Keratinocyte (primary cell): ENCODE measurements at regions not wholly inside any gene's neighbourhood (a gene's known extent, or its start where the extent isn't known, plus 50 kb on each side); places are given as distances from the start of the nearest gene placed in this dataset.

ENCODE experiments used
- DNase-seq: peaks from one replicate; pipeline ENCODE4 v3.0.0-alpha.2; 2011; ENCODE audit warnings: low read depth, missing footprints, low spot score
- FAIRE-seq: peaks from 2 replicates; lab custom pipeline; 2011; peaks lifted over from hg19 to GRCh38; lab: Jason Lieb, UNC
- H2AFZ ChIP-seq: 2 replicates; pipeline ENCODE4 v1.6.0; 2012; ENCODE audit warnings: low read length, control low read depth, inconsistent platforms; ENCODE audit not compliant: control insufficient read depth
- H3K27ac ChIP-seq: 2 replicates; pipeline ENCODE4 v1.5.1; 2011; ENCODE audit warnings: low read length; ENCODE audit not compliant: control insufficient read depth, insufficient read depth
- H3K27me3 ChIP-seq: 3 replicates; pipeline ENCODE4 v1.6.0; 2011; ENCODE audit warnings: low read length; ENCODE audit not compliant: control insufficient read depth, insufficient read depth; ENCODE audit errors: extremely low read depth
- H3K36me3 ChIP-seq, 2 experiments: 2 replicates in 1 of 2; 3 replicates in 1 of 2; pipeline ENCODE4 v1.5.1; 2011; ENCODE audit warnings: low read length in 2 of 2, mild to moderate bottlenecking in 1 of 2; ENCODE audit not compliant: control insufficient read depth in 2 of 2, insufficient read depth in 2 of 2; ENCODE audit errors: extremely low read depth in 1 of 2
- H3K4me1 ChIP-seq: 3 replicates; pipeline ENCODE4 v1.5.1; 2011; ENCODE audit warnings: low read length; ENCODE audit not compliant: control insufficient read depth, insufficient read depth; ENCODE audit errors: extremely low read depth
- H3K4me2 ChIP-seq: 3 replicates; pipeline ENCODE4 v1.6.0; 2011; ENCODE audit warnings: low read depth, low read length; ENCODE audit not compliant: control insufficient read depth, insufficient read depth; ENCODE audit errors: extremely low read depth
- H3K4me3 ChIP-seq, 3 experiments: fragments of 200-600 bp in 1 of 3; sonication (generic) in 1 of 3; 2 replicates in 2 of 3; 3 replicates in 1 of 3; pipeline ENCODE4 v1.5.1; 2011 to 2016; ENCODE audit warnings: low read length in 3 of 3, mild to moderate bottlenecking in 3 of 3, control low read depth in 2 of 3, inconsistent platforms in 1 of 3, low read depth in 1 of 3, mixed read lengths in 1 of 3, mixed run types in 1 of 3, moderate library complexity in 1 of 3; ENCODE audit not compliant: control insufficient read depth in 2 of 3, insufficient read depth in 2 of 3; ENCODE audit errors: extremely low read depth in 1 of 3
- H3K79me2 ChIP-seq: 2 replicates; pipeline ENCODE4 v1.6.0; 2012; ENCODE audit warnings: low read length; ENCODE audit not compliant: control insufficient read depth, insufficient read depth
- H3K9ac ChIP-seq: 3 replicates; pipeline ENCODE4 v1.6.0; 2011; ENCODE audit warnings: low read length; ENCODE audit not compliant: control insufficient read depth, insufficient read depth; ENCODE audit errors: extremely low read depth
- H3K9me1 ChIP-seq: 3 replicates; pipeline ENCODE4 v1.6.0; 2011; ENCODE audit warnings: low read length; ENCODE audit not compliant: control insufficient read depth, insufficient read depth; ENCODE audit errors: extremely low read depth
- H3K9me3 ChIP-seq: 2 replicates; pipeline ENCODE4 v1.5.1; 2012; ENCODE audit warnings: low read depth, low read length; ENCODE audit not compliant: control insufficient read depth
- H4K20me1 ChIP-seq: 3 replicates; pipeline ENCODE4 v1.6.0; 2011; ENCODE audit warnings: low read length; ENCODE audit not compliant: control insufficient read depth, insufficient read depth; ENCODE audit errors: extremely low read depth
- CTCF ChIP-seq, 3 experiments: IDR thresholded peaks in 1 of 3; conservative IDR thresholded peaks in 1 of 3; optimal IDR thresholded peaks in 1 of 3; 2 replicates in 2 of 3; 3 replicates in 1 of 3; pipeline versions ENCODE3 to v1.5.1; 2011; ENCODE audit warnings: low read length in 3 of 3, mild to moderate bottlenecking in 3 of 3, moderate library complexity in 2 of 3, control low read depth in 1 of 3, inconsistent platforms in 1 of 3; ENCODE audit not compliant: insufficient read depth in 2 of 3; ENCODE audit errors: extremely low read depth in 1 of 3
- EZH2 ChIP-seq: IDR thresholded peaks from one replicate; pipeline ENCODE4 v1.6.1; 2012; ENCODE audit warnings: inconsistent platforms, mild to moderate bottlenecking, low read length, moderate library complexity
- dilution Hi-C: fragments of 300-500 bp; cut with MboI; formaldehyde crosslinking; loops from one replicate; pipeline ENCODE4 v1.7.0; 2020; ENCODE audit warnings: low sequenced_read_pairs; ENCODE audit not compliant: extremely low pct_ligation_motif_present

- no peak for TF ChIP-seq CTCF (optimal IDR thresholded peaks at IDR 0.05 in 1 of 3, IDR thresholded peaks at IDR 0.05 in 1 of 3, conservative IDR thresholded peaks at IDR 0.05 in 1 of 3; ENCODE audit: extremely low read depth in 1 of 3, insufficient read depth in 2 of 3, low read length in 3 of 3)
- TF ChIP-seq EZH2 = no peak
- H3K9me1 ChIP-seq = no peaks in the 10 kb centered on the region
- no peak overlapping the region for H3K4me2 ChIP-seq
- no peak for DNase-seq
- no peaks in the 10 kb centered on the region for H3K4me1 ChIP-seq
- no peaks in the 10 kb centered on the region for H4K20me1 ChIP-seq
- H3K9me3 ChIP-seq = no peaks in the 10 kb centered on the region
- no peaks in the 10 kb centered on the region for H3K79me2 ChIP-seq
- H2AFZ ChIP-seq = no peak overlapping the region
- no peak for FAIRE-seq
- no peaks in the 10 kb centered on the region for H3K36me3 ChIP-seq
- H3K4me3 ChIP-seq = no peak overlapping the region
- no peak overlapping the region for H3K27ac ChIP-seq
- dilution Hi-C loops = no loop called here
- H3K9ac ChIP-seq = no peak overlapping the region
- H3K27me3 ChIP-seq = no peaks in the 10 kb centered on the region
Observed at GRCh38 chr4:27742816-27743215, 882.2 kb downstream of the STIM2 start.

GRCh38 chr4:27759611-27760575, 899.3 kb downstream of the STIM2 start:
- Histone ChIP-seq H3K27me3 (no peaks in the 10 kb centered on the region), H3K9me1 (no peaks in the 10 kb centered on the region), H3K4me2 (no peak overlapping the region), H3K4me3 (no peak overlapping the region), H3K4me1 (no peaks in the 10 kb centered on the region), H3K79me2 (no peaks in the 10 kb centered on the region), H3K9ac (no peak overlapping the region), H3K9me3 (no peaks in the 10 kb centered on the region), H2AFZ (no peak overlapping the region), H4K20me1 (no peaks in the 10 kb centered on the region), H3K36me3 (no peaks in the 10 kb centered on the region), H3K27ac (no peak overlapping the region)
- dilution Hi-C loops = no loop called here
- no peak for TF ChIP-seq CTCF (optimal IDR thresholded peaks at IDR 0.05 in 1 of 3, IDR thresholded peaks at IDR 0.05 in 1 of 3, conservative IDR thresholded peaks at IDR 0.05 in 1 of 3; ENCODE audit: extremely low read depth in 1 of 3, insufficient read depth in 2 of 3, low read length in 3 of 3)
- no peak for TF ChIP-seq EZH2
- FAIRE-seq (no peak), DNase-seq (no peak)
